ENCODE measurements at regions not wholly inside any gene's neighbourhood (a gene's known extent, or its start where the extent isn't known, plus 50 kb on each side); places are given as distances from the start of the nearest gene placed in this dataset.

DNA sequence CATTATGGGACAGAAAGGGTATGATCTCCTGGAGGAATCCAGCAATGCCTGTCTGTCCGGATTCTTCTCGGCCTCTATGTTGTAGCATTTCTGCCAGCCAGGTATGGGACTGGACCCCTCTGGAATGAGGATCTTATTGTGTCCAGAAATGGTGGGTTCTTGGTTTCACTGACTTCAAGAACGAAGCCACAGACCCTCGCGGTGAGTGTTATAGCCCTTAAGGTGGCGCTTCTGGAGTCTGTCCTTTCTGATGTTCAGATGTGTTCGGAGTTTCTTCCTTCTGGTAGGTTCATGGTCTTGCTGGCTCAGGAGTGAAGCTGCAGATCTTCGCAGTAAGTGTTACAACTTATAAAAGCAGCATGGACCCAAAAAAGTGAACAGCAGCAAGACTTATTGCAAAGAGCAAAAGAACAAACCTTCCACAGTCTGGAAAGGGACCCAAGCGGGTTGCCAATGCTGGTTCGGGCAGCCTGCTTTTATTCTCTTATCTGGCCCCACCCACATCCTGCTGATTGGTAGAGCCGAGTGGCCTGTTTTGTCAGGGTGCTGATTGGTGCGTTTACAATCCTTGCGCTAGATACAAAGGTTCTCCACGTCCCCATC lies 62.3 kb upstream of the IER3 start:
- DNase-seq, result no peak

DNA sequence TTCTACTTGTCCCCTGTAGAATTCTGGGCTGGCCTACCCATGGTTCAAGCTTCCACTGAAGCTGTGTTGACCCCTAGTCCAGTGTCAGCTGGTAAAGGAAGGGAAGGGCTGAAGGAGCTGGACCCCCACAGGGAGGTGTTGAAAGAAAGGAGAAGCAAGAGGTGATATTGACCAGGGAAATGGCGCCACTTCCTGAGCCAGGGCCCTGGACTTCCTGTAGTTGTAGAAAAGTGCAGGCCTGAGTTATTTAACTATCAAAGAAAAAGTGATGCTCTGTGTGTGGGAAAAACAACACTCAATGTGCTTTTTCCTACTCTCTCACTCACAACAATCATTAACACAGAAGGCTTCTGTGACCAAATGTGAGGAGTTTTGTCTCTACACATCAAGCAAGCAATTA lies 60.0 kb upstream of the IER3 start:
- no peak for DNase-seq

GRCh38 chr6:30802731-30803130 lies 58.4 kb upstream of the IER3 start:
- DNase-seq, result no peak

DNA sequence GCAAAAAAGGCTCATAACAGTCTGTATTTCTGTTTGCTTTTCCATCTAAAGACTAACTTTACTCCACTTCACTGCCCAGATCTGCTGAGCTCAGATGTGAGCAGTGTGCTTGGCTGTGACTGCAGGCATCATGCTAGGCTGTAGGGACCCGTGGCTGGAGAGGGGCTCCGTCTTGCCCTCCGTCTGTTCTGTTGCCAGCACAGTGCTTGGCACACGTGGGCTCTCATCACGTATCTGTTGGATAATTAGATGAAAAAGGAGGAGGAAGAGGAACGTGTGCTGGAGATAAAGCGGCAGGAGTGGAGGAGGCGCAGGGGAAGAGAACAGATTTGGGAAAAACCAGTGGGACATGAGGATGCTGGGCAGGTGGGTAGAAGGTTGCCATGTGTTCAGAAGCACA lies 57.6 kb upstream of the IER3 start:
- no peak for DNase-seq

DNA sequence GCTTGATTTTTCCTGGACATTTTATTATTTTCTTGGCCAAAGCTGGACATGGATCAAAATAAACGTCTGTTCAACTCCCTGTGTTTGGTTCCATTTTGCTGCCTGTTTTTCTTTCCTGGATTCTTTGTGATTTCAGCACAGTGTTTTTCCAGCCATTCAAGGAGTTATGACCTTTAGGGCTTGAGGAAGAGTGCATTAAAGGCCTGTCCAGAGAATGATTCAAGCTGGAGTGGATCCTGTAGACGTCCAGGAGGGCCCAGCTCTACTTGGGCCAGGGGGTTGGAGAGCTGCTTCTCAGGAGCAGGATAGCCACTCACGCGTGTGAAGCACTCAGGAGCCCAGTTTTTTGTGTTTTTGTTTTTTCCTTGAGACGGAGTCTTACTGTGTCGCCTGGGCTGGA lies 56.5 kb upstream of the IER3 start:
- DNase-seq, result no peak

DNA sequence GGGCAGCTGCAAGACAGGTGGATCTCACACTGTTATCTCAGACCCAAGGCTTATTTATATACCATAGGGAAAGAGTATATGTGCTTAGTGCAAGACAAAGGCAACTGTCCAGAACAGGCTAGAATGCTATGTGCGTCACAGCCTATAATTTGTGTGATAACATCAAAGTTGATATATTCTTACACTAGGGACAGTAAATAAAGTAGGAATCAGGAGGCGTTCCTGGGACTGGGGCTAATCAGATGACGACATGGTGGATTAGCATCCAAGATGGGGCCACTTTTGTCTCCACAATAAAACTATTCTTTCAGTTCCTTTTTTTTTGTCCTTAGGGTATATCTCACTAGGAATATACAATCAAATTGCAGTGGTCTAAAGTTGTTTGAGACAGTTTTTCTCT lies 54.9 kb upstream of the IER3 start:
- no peak for DNase-seq

GRCh38 chr6:30798494-30798893 lies 54.1 kb upstream of the IER3 start:
- DNase-seq, result no peak

- no peak for DNase-seq
Measured at GRCh38 chr6:30795549-30796293, 51.4 kb upstream of the IER3 start.
